ENCODE measurements at regions not wholly inside any gene's neighbourhood (a gene's known extent, or its start where the extent isn't known, plus 50 kb on each side); places are given as distances from the start of the nearest gene placed in this dataset.
A peak's percentile ranks its signal among the peaks of the same experiment; 100 is the strongest.

DNA sequence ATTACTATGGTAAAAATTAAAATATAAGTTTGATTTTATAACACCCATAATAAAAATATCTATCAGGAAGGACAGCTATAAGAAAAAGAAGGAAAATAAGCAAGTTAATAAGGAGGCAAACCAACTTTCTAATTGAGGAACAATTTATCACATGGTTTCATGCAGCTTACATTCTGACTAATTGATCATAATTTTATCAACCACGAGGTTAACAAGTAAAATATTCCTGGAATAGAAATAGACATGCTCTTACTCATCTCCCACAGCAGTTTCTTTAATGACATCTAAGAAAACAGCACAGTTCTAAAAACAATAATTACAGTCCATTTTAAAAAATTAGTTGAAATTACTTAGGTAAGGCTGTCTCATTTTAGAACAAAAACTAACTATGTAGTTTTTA is 130.8 kb upstream of the KRR1 start:
- H3K27ac ChIP-seq, result no peak overlapping the region
- intact Hi-C loops (cut with DNase I), result no loop called here
- H3K27me3 ChIP-seq, result no peaks in the 10 kb centered on the region
- no peaks in the 10 kb centered on the region for H3K36me3 ChIP-seq
- ATAC-seq (no peak), DNase-seq (no peak)
- no peak overlapping the region for H3K4me3 ChIP-seq
- TF ChIP-seq, protein P1, sequence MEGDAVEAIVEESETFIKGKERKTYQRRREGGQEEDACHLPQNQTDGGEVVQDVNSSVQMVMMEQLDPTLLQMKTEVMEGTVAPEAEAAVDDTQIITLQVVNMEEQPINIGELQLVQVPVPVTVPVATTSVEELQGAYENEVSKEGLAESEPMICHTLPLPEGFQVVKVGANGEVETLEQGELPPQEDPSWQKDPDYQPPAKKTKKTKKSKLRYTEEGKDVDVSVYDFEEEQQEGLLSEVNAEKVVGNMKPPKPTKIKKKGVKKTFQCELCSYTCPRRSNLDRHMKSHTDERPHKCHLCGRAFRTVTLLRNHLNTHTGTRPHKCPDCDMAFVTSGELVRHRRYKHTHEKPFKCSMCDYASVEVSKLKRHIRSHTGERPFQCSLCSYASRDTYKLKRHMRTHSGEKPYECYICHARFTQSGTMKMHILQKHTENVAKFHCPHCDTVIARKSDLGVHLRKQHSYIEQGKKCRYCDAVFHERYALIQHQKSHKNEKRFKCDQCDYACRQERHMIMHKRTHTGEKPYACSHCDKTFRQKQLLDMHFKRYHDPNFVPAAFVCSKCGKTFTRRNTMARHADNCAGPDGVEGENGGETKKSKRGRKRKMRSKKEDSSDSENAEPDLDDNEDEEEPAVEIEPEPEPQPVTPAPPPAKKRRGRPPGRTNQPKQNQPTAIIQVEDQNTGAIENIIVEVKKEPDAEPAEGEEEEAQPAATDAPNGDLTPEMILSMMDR (IDR thresholded peaks at IDR 0.05), result no peak
- H3K4me1 ChIP-seq, result no peaks in the 10 kb centered on the region
- H3K9me3 ChIP-seq, result no peaks in the 10 kb centered on the region

DNA sequence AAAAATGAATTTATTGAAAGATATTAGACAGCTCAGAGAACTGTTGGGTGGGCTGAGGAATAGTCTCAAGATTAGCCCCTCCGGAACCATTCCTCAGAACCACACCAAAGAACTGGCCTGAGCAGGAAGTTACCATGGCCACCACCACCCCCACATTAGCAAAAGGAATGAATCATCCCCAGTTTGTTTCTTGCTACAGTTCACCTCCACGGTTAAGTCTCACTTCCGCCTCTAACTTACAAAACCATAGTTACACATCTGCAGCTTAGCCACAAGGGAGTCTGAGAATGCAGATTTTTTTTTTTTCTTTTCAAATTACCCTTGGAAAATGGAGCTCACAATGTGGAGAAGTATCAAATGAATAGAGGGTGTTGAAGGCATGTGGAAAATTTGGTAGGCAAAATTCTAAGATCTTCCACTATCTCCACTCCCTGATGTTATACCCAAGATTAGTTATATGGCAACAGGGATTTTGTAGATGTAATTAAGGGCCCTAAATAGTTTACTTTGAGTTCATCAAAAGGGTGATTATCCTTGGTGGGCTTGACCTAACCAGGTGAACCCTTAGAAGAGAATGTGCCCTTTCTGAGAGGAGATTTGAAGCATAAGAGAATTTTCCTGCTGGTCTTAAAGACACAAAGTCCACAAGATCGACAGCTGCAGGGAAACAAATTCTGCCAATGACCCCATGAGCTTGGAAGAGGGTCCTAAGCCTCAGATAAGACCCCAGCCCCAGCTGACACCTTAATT is 129.8 kb upstream of the KRR1 start:
- intact Hi-C loops (cut with DNase I), result no loop called here
- TF ChIP-seq, protein P1 (IDR thresholded peaks at IDR 0.05), result no peak
- Histone ChIP-seq H3K27me3 (no peaks in the 10 kb centered on the region), H3K4me1 (no peaks in the 10 kb centered on the region), H3K9me3 (no peaks in the 10 kb centered on the region), H3K4me3 (no peak overlapping the region), H3K27ac (no peak overlapping the region), H3K36me3 (no peaks in the 10 kb centered on the region)
- peak; percentile 77 for ATAC-seq
- no peak for DNase-seq

DNA sequence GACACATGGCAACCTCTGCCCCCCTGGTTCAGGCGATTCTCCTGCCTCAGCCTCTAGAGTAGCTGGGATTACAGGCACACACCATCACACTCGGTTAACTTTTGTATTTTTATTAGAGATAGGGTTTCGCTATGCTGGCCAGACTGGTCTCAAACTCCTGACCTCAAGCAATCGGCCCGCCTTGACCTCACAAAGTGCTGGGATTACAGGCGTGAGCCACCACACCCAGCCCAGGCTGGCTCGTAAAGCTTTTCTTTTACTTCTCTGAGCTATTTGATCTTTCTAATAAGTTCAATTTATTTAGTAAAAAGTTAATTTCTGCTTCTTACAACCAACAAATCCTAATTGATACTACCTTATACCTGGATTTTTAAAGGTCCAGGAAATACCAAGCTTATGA is 127.4 kb upstream of the KRR1 start:
- H3K9me3 ChIP-seq, result no peaks in the 10 kb centered on the region
- no peaks in the 10 kb centered on the region for H3K27me3 ChIP-seq
- intact Hi-C loops (cut with DNase I), result no loop called here
- DNase-seq (no peak), ATAC-seq (no peak)
- TF ChIP-seq, protein P1 (IDR thresholded peaks at IDR 0.05), result no peak
- H3K27ac ChIP-seq, result no peak overlapping the region
- H3K36me3 ChIP-seq, result no peaks in the 10 kb centered on the region
- no peaks in the 10 kb centered on the region for H3K4me1 ChIP-seq
- H3K4me3 ChIP-seq, result no peak overlapping the region

DNA sequence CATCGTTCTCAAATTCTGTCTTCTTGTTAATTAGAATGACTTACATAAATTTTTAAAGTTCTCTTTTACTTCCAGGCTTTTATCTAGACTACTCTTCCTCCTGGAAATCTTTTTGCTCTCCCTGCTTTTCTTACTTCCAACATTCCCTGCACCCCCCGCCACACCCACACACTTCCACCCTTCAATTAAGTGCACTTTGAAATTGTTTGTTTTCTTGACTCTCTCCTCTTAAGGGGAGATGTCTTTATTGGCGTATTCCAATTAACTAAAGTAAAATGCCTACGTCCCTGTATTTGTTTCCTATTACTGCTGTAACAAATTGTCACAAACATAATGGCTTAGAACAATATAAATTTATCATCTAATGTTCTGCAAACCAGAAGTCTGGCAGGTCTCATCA is 125.2 kb upstream of the KRR1 start:
- ATAC-seq, result no peak
- intact Hi-C loops (cut with DNase I), result no loop called here

DNA sequence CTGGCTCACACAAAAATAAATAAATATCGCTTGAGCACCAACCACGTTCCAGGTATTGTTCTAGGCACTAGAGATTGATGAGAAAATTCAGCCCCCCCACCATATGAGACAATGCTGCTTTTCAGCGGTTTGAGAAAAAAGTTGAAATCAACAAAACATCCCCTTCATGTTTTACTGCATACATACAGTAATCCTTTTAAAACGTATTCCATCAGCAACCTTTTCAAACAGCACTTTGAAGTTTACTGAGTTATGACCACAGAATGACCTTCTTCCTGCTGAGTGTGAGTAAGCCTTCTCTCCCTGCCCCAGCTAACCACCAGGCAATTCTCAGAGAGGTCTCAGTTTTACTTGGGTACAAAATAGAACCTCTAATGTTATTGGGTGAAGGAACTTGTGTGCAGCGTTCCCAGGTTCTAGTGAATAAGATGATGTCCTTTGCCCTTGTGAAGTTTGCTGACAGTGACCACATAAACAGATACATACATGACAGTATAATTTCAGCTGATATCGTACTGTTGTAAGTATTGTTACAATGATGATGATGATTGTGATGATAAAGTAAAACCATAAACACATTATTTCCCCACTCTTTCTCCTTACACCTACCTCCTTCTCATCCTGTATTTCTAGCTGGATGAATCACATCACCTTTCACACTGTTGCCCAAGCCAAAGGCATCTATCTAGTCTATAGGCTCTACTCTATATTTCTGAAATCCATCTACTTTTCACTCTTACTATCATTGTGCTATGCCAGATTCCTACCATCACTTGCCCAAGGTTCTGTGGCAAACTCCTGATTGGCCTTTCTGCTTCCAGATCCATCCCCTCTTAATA is 124.4 kb upstream of the KRR1 start:
- H3K4me1 ChIP-seq, result no peaks in the 10 kb centered on the region
- no peaks in the 10 kb centered on the region for H3K27me3 ChIP-seq
- DNase-seq, result no peak
- ATAC-seq, result no peak
- H3K9me3 ChIP-seq, result no peaks in the 10 kb centered on the region
- H3K4me3 ChIP-seq, result no peak overlapping the region
- no peak overlapping the region for H3K27ac ChIP-seq
- intact Hi-C loops (cut with DNase I), result no loop called here
- TF ChIP-seq, protein P1 (IDR thresholded peaks at IDR 0.05), result no peak
- no peaks in the 10 kb centered on the region for H3K36me3 ChIP-seq

More for the DNA sequence above, 125.2 kb upstream of the KRR1 start:
- Histone ChIP-seq H3K4me1 (no peaks in the 10 kb centered on the region), H3K9me3 (no peaks in the 10 kb centered on the region), H3K27me3 (no peaks in the 10 kb centered on the region), H3K27ac (no peak overlapping the region), H3K36me3 (no peaks in the 10 kb centered on the region), H3K4me3 (no peak overlapping the region)
- no peak for DNase-seq
- TF ChIP-seq, protein P1 (IDR thresholded peaks at IDR 0.05), result no peak
